MM.1S (cell line): ENCODE measurements at regions not wholly inside any gene's neighbourhood (a gene's known extent, or its start where the extent isn't known, plus 50 kb on each side); places are given as distances from the start of the nearest gene placed in this dataset.

Experiments
- DNase-seq: peaks from one replicate; pipeline ENCODE4 v3.0.0-alpha.2; 2015
- H2AFZ ChIP-seq: fragments of 300-600 bp; sonication (generic); 2 replicates; pipeline ENCODE4 v1.6.0; 2016; ENCODE audit warnings: antibody characterized with exemption, low read length
- H3F3A ChIP-seq: fragments of 300-600 bp; sonication (generic); 2 replicates; pipeline ENCODE4 v1.6.1; 2016; ENCODE audit warnings: mild to moderate bottlenecking, antibody characterized with exemption, low read length, moderate library complexity, mixed read lengths; ENCODE audit not compliant: insufficient read depth
- H3K27ac ChIP-seq: fragments of 300-600 bp; sonication (generic); 2 replicates; pipeline ENCODE4 v1.5.1; 2016; ENCODE audit warnings: mild to moderate bottlenecking, low read length
- H3K27me3 ChIP-seq: fragments of 300-600 bp; sonication (generic); replicated peaks from 2 replicates; pipeline ENCODE4 v1.6.0; 2016; ENCODE audit warnings: low read length; ENCODE audit not compliant: insufficient read depth
- H3K36me3 ChIP-seq: fragments of 300-600 bp; sonication (generic); replicated peaks from 2 replicates; pipeline ENCODE4 v1.6.1; 2016; ENCODE audit warnings: mild to moderate bottlenecking, low read length, mixed read lengths; ENCODE audit not compliant: insufficient read depth
- H3K4me1 ChIP-seq: fragments of 300-600 bp; sonication (generic); 2 replicates; pipeline ENCODE4 v1.6.1; 2016; ENCODE audit warnings: low read length, mixed read lengths
- H3K4me2 ChIP-seq: fragments of 300-600 bp; sonication (generic); 2 replicates; pipeline ENCODE4 v1.6.0; 2016; ENCODE audit warnings: low read depth, low read length
- H3K4me3 ChIP-seq: fragments of 300-600 bp; sonication (generic); 2 replicates; pipeline ENCODE4 v1.5.1; 2016; ENCODE audit warnings: low read length, mixed read lengths
- H3K79me2 ChIP-seq: fragments of 300-600 bp; sonication (generic); 2 replicates; pipeline ENCODE4 v1.6.1; 2016; ENCODE audit warnings: mixed run types, low read length, mixed read lengths
- H3K9ac ChIP-seq: fragments of 300-600 bp; sonication (generic); 2 replicates; pipeline ENCODE4 v1.6.1; 2016; ENCODE audit warnings: low read length, mixed read lengths
- H3K9me2 ChIP-seq: fragments of 300-600 bp; sonication (generic); replicated peaks from 2 replicates; pipeline ENCODE4 v1.6.1; 2016; ENCODE audit warnings: mild to moderate bottlenecking, low read length, mixed read lengths; ENCODE audit not compliant: insufficient read depth
- H3K9me3 ChIP-seq: fragments of 300-600 bp; sonication (generic); replicated peaks from 2 replicates; pipeline ENCODE4 v1.6.1; 2016; ENCODE audit warnings: mild to moderate bottlenecking, low read length, mixed read lengths; ENCODE audit not compliant: insufficient read depth
- H4K20me1 ChIP-seq: fragments of 300-600 bp; sonication (generic); 2 replicates; pipeline ENCODE4 v1.6.1; 2016; ENCODE audit warnings: mild to moderate bottlenecking, low read length, moderate library complexity, mixed read lengths; ENCODE audit not compliant: insufficient read depth
- CTCF ChIP-seq: fragments of 300-600 bp; sonication (generic); IDR thresholded peaks from 2 replicates; pipeline ENCODE4 v1.5.1; 2016; ENCODE audit warnings: antibody characterized with exemption, low read length, mixed read lengths
- EZH2 ChIP-seq: fragments of 300-600 bp; sonication (generic); optimal IDR thresholded peaks from 2 replicates; pipeline ENCODE3; 2017; ENCODE audit warnings: low read depth, mild to moderate bottlenecking, antibody characterized with exemption, low read length, mixed read lengths
- EZH2phosphoT487 ChIP-seq: fragments of 300-600 bp; sonication (generic); IDR thresholded peaks from 2 replicates; pipeline ENCODE4 v1.6.1; 2018; ENCODE audit warnings: antibody characterized with exemption, low read length

GRCh38 chr6:4434655-4435054 is 299.3 kb upstream of the ECI2 start:
- no peak for DNase-seq
- no peaks in the 10 kb centered on the region for H3K79me2 ChIP-seq
- no peak overlapping the region for H3K9ac ChIP-seq
- no peaks in the 10 kb centered on the region for H3K36me3 ChIP-seq
- H3K27me3 ChIP-seq = no peaks in the 10 kb centered on the region
- H3F3A ChIP-seq = no peaks in the 10 kb centered on the region
- no peaks in the 10 kb centered on the region for H3K4me1 ChIP-seq
- H3K9me3 ChIP-seq = no peaks in the 10 kb centered on the region
- H3K4me3 ChIP-seq = no peak overlapping the region
- no peak for TF ChIP-seq EZH2phosphoT487
- no peak for TF ChIP-seq EZH2
- no peak for TF ChIP-seq CTCF
- H3K9me2 ChIP-seq = no peaks in the 10 kb centered on the region
- H3K4me2 ChIP-seq = no peak overlapping the region
- no peak overlapping the region for H3K27ac ChIP-seq
- H2AFZ ChIP-seq = no peak overlapping the region
- H4K20me1 ChIP-seq = no peaks in the 10 kb centered on the region

DNA sequence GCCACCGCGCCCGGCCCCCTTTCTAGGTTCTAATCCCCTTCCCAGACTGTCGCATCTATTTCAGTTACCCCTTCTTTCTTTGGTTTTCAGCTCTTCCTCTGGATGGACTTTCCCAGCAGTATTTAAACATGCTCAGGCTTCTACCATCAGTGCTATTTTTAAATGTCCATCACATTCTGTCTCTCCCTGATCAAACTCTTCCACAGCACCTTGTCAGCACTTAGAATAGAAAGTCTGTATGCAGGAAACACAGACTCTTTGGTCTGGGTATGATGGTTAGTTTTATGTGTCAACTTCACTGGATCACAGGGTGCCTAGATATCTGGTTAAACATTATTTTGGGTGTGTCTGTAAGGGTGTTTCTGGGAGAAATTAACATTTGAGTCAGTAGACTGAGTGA is 297.8 kb upstream of the ECI2 start:
- TF ChIP-seq EZH2 = no peak
- TF ChIP-seq CTCF = no peak
- no peak for TF ChIP-seq EZH2phosphoT487
- H3K79me2 ChIP-seq = no peaks in the 10 kb centered on the region
- H3K9ac ChIP-seq = no peak overlapping the region
- no peak overlapping the region for H3K4me3 ChIP-seq
- H3K9me3 ChIP-seq = no peaks in the 10 kb centered on the region
- no peak overlapping the region for H2AFZ ChIP-seq
- H3F3A ChIP-seq = no peaks in the 10 kb centered on the region
- no peak for DNase-seq
- no peaks in the 10 kb centered on the region for H4K20me1 ChIP-seq
- H3K9me2 ChIP-seq = no peaks in the 10 kb centered on the region
- no peak overlapping the region for H3K4me2 ChIP-seq
- no peaks in the 10 kb centered on the region for H3K27me3 ChIP-seq
- H3K36me3 ChIP-seq = no peaks in the 10 kb centered on the region
- no peaks in the 10 kb centered on the region for H3K4me1 ChIP-seq
- H3K27ac ChIP-seq = no peak overlapping the region

DNA sequence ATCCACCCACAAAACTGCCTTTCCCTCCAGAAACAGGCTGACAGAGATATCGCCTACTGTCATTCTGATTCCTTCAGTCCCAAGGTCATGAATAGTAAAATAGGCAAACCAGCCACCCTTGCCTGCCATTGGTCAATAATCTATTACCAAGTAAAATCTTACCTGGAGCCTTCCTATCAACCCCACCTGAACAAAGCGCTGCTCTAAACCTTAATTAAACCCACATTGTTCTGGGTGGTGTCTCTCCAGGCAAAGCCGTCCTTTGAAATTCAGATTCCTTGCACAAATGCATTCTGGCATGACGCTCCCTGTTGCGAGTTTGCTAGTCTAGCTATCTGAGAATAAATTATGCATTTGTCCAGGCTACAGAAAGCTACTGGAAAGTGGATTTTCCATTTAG is 291.6 kb upstream of the ECI2 start:
- no peaks in the 10 kb centered on the region for H3K4me1 ChIP-seq
- no peak overlapping the region for H3K4me2 ChIP-seq
- no peaks in the 10 kb centered on the region for H4K20me1 ChIP-seq

More for the DNA sequence above, 291.6 kb upstream of the ECI2 start:
- Histone ChIP-seq H3K4me3 (no peak overlapping the region), H3K79me2 (no peaks in the 10 kb centered on the region), H3K9ac (no peak overlapping the region), H3K9me2 (no peaks in the 10 kb centered on the region), H3K36me3 (no peaks in the 10 kb centered on the region), H3K27me3 (no peaks in the 10 kb centered on the region), H3K9me3 (no peaks in the 10 kb centered on the region), H3F3A (no peaks in the 10 kb centered on the region), H3K27ac (no peak overlapping the region), H2AFZ (no peak overlapping the region)
- no peak for TF ChIP-seq EZH2phosphoT487
- no peak for TF ChIP-seq EZH2
- no peak for TF ChIP-seq CTCF
- DNase-seq = no peak
